IMR-90 (cell line): ENCODE measurements at regions not wholly inside any gene's neighbourhood (a gene's known extent, or its start where the extent isn't known, plus 50 kb on each side); places are given as distances from the start of the nearest gene placed in this dataset.

ENCODE experiments used
- ATAC-seq: fragments of 200-7000 bp; cut with Tn5 transposase; 2 replicates; pipeline ENCODE4 v1.9.1; 2020; ENCODE audit warnings: low read depth, mild to moderate bottlenecking, moderate library complexity
- BruUV-seq: library from RNA; stranded (reverse); fragments of 400-500 nt; replicated peaks from 2 replicates; lab custom pipeline; 2021; lab: Mats Ljungman, UMichigan
- CTCF ChIA-PET: fragments of 300-600 bp; formaldehyde crosslinking; extraction: SDS; loops from one replicate; lab custom pipeline; 2021; ENCODE audit warnings: antibody characterized with exemption; lab: Yijun Ruan, JAX
- POLR2A ChIA-PET: fragments of 300-600 bp; sonication (Branson Sonifier 250); formaldehyde crosslinking; loops from one replicate; lab custom pipeline; 2022; ENCODE audit warnings: antibody characterized with exemption; ENCODE audit not compliant: unreplicated experiment; lab: Charles Lee
- DNase-seq: peaks from one replicate; pipeline ENCODE4 v3.0.0; 2013
- H2AFZ ChIP-seq: replicated peaks from 2 replicates; pipeline ENCODE3; 2013; ENCODE audit warnings: low read length, mild to moderate bottlenecking; ENCODE audit not compliant: poor library complexity
- H2AK5ac ChIP-seq: 2 replicates; pipeline ENCODE4 v1.6.1; 2013; ENCODE audit warnings: low read depth, low read length, inconsistent platforms
- H2AK9ac ChIP-seq: replicated peaks from 2 replicates; pipeline ENCODE3; 2013; ENCODE audit warnings: mild to moderate bottlenecking, low read depth, low read length, moderate library complexity; ENCODE audit not compliant: poor library complexity
- H2BK120ac ChIP-seq: 2 replicates; pipeline ENCODE4 v1.6.1; 2013; ENCODE audit warnings: low read depth, low read length, inconsistent platforms
- H2BK15ac ChIP-seq: 3 replicates; pipeline ENCODE4 v1.6.1; 2013; ENCODE audit warnings: low read depth, low read length, inconsistent platforms
- H2BK20ac ChIP-seq: 2 replicates; pipeline ENCODE4 v1.6.1; 2013; ENCODE audit warnings: low read depth, mild to moderate bottlenecking, inconsistent platforms, low read length, moderate library complexity
- H2BK5ac ChIP-seq: 2 replicates; pipeline ENCODE4 v1.6.1; 2013; ENCODE audit warnings: mild to moderate bottlenecking, low read depth, low read length, inconsistent platforms; ENCODE audit not compliant: poor library complexity, severe bottlenecking
- H3K14ac ChIP-seq: replicated peaks from 2 replicates; pipeline ENCODE4 v1.6.1; 2013; ENCODE audit warnings: low read depth, low read length, inconsistent platforms
- H3K18ac ChIP-seq: 2 replicates; pipeline ENCODE4 v1.6.1; 2013; ENCODE audit warnings: low read depth, low read length, control low read depth
- H3K23ac ChIP-seq: 2 replicates; pipeline ENCODE4 v1.6.1; 2013; ENCODE audit warnings: low read depth, low read length, inconsistent platforms
- H3K27ac ChIP-seq: 2 replicates; pipeline ENCODE4 v1.5.1; 2013; ENCODE audit warnings: mild to moderate bottlenecking, control low read depth, low read length; ENCODE audit not compliant: insufficient read depth
- H3K27me3 ChIP-seq: 2 replicates; pipeline ENCODE4 v1.6.1; 2013; ENCODE audit warnings: low read length; ENCODE audit not compliant: control insufficient read depth, insufficient read depth
- H3K36me3 ChIP-seq: 2 replicates; pipeline ENCODE4 v1.6.1; 2013; ENCODE audit warnings: low read length, mixed read lengths; ENCODE audit not compliant: control insufficient read depth, insufficient read depth
- H3K4ac ChIP-seq: 2 replicates; pipeline ENCODE4 v1.6.1; 2013; ENCODE audit warnings: low read depth, low read length, inconsistent platforms
- H3K4me1 ChIP-seq: 2 replicates; pipeline ENCODE4 v1.6.1; 2013; ENCODE audit warnings: low read length, mixed read lengths; ENCODE audit not compliant: control insufficient read depth, insufficient read depth
- H3K4me2 ChIP-seq: 2 replicates; pipeline ENCODE4 v1.6.1; 2013; ENCODE audit warnings: low read depth, mild to moderate bottlenecking, control low read depth, low read length, moderate library complexity
- H3K4me3 ChIP-seq: 2 replicates; pipeline ENCODE4 v1.5.1; 2013; ENCODE audit warnings: low read depth, mild to moderate bottlenecking, control low read depth, low read length, moderate library complexity; ENCODE audit not compliant: insufficient read depth
- H3K56ac ChIP-seq: 2 replicates; pipeline ENCODE4 v1.6.1; 2013; ENCODE audit warnings: low read length, inconsistent platforms; ENCODE audit not compliant: insufficient read depth; ENCODE audit errors: extremely low read depth
- H3K79me1 ChIP-seq, 2 experiments: 2 replicates each; pipeline ENCODE4 v1.6.1; 2013; ENCODE audit warnings: low read length in 2 of 2, inconsistent platforms in 1 of 2, low read depth in 1 of 2
- H3K9ac ChIP-seq: 2 replicates; pipeline ENCODE4 v1.6.1; 2013; ENCODE audit warnings: low read depth, low read length, control low read depth
- H3K9me1 ChIP-seq: 2 replicates; pipeline ENCODE4 v1.6.1; 2013; ENCODE audit warnings: low read length, inconsistent platforms; ENCODE audit not compliant: insufficient read depth
- H3K9me3 ChIP-seq: 2 replicates; pipeline ENCODE4 v1.6.1; 2013; ENCODE audit warnings: low read length; ENCODE audit not compliant: control insufficient read depth, insufficient read depth
- H4K20me1 ChIP-seq: 2 replicates; pipeline ENCODE4 v1.6.1; 2013; ENCODE audit warnings: low read length, inconsistent platforms; ENCODE audit not compliant: insufficient read depth
- H4K5ac ChIP-seq: 2 replicates; pipeline ENCODE4 v1.6.1; 2013; ENCODE audit warnings: mild to moderate bottlenecking, low read depth, low read length, control low read depth
- H4K8ac ChIP-seq, 2 experiments: 2 replicates each; pipeline ENCODE4 v1.6.1; 2013; ENCODE audit warnings: low read depth in 2 of 2, low read length in 2 of 2, control low read depth in 1 of 2, inconsistent platforms in 1 of 2
- H4K91ac ChIP-seq: 2 replicates; pipeline ENCODE4 v1.6.1; 2013; ENCODE audit warnings: low read depth, low read length, inconsistent platforms; ENCODE audit not compliant: insufficient read depth
- BHLHE40 ChIP-seq: fragments of 150-350 bp; IDR thresholded peaks from 2 replicates; pipeline ENCODE4 v1.6.1; 2016; ENCODE audit warnings: mild to moderate bottlenecking, low read depth, low read length
- CEBPB ChIP-seq: IDR thresholded peaks from 2 replicates; pipeline ENCODE4 v1.6.1; 2012; ENCODE audit warnings: low read depth, low read length, improper control_type of control experiment
- CHD1 ChIP-seq: IDR thresholded peaks from 2 replicates; pipeline ENCODE4 v1.6.1; 2012; ENCODE audit warnings: low read depth, low read length, improper control_type of control experiment
- CTCF ChIP-seq: conservative IDR thresholded peaks from 2 replicates; pipeline ENCODE4 v1.5.1; 2012; ENCODE audit warnings: mild to moderate bottlenecking, low read depth, low read length, improper control_type of control experiment
- ELK1 ChIP-seq: fragments of 150-350 bp; IDR thresholded peaks from 2 replicates; pipeline ENCODE4 v1.6.1; 2016; ENCODE audit warnings: low read depth, mild to moderate bottlenecking, low read length, moderate library complexity, borderline replicate concordance
- FOS ChIP-seq: fragments of 150-350 bp; IDR thresholded peaks from 2 replicates; pipeline ENCODE4 v1.6.1; 2016; ENCODE audit warnings: low read depth, low read length
- MAFK ChIP-seq: IDR thresholded peaks from 2 replicates; pipeline ENCODE4 v1.6.1; 2012; ENCODE audit warnings: low read depth, low read length, improper control_type of control experiment
- MAZ ChIP-seq: IDR thresholded peaks from 2 replicates; pipeline ENCODE4 v1.6.1; 2012; ENCODE audit warnings: low read depth, mild to moderate bottlenecking, low read length, improper control_type of control experiment, moderate library complexity, borderline replicate concordance
- MXI1 ChIP-seq: IDR thresholded peaks from 2 replicates; pipeline ENCODE4 v1.6.1; 2012; ENCODE audit warnings: low read depth, mild to moderate bottlenecking, low read length, moderate library complexity, borderline replicate concordance
- NFE2L2 ChIP-seq: fragments of 150-350 bp; IDR thresholded peaks from 2 replicates; pipeline ENCODE4 v1.6.1; 2016; ENCODE audit warnings: low read depth, mild to moderate bottlenecking, low read length
- POLR2A ChIP-seq: IDR thresholded peaks from 2 replicates; pipeline ENCODE4 v1.6.1; 2012; ENCODE audit warnings: mild to moderate bottlenecking, low read depth, low read length
- RAD21 ChIP-seq: IDR thresholded peaks from 2 replicates; pipeline ENCODE4 v1.6.1; 2012; ENCODE audit warnings: low read length, improper control_type of control experiment
- RCOR1 ChIP-seq: IDR thresholded peaks from 2 replicates; pipeline ENCODE4 v1.6.1; 2012; ENCODE audit warnings: mild to moderate bottlenecking, low read length, improper control_type of control experiment; ENCODE audit not compliant: insufficient replicate concordance
- RFX5 ChIP-seq: IDR thresholded peaks from 2 replicates; pipeline ENCODE4 v1.8.0; 2012; ENCODE audit warnings: low read depth, mild to moderate bottlenecking, low read length, moderate library complexity
- SMC3 ChIP-seq: fragments of 150-350 bp; IDR thresholded peaks from 2 replicates; pipeline ENCODE4 v1.6.1; 2016; ENCODE audit warnings: low read depth, mild to moderate bottlenecking, antibody characterized with exemption, low read length, moderate library complexity
- USF2 ChIP-seq: fragments of 150-350 bp; IDR thresholded peaks from 2 replicates; pipeline ENCODE4 v1.6.1; 2017; ENCODE audit warnings: mild to moderate bottlenecking, antibody characterized with exemption, low read length, low read depth
- WGBS, 2 experiments: methylation state at CpG; one replicate each; pipeline versions ENCODE4 v1.1.5 to v1.1.7; 2013; ENCODE audit warnings: missing lambda C conversion rate in 2 of 2; ENCODE audit not compliant: insufficient read length in 1 of 2; ENCODE audit errors: extremely low coverage in 2 of 2; 5-methylcytosine and 5-hydroxymethylcytosine counted together
- dilution Hi-C: fragments of 300-500 bp; cut with HindIII; formaldehyde crosslinking; loops from one replicate; pipeline ENCODE4 v1.14.3; 2018; ENCODE audit warnings: low sequenced_read_pairs; ENCODE audit not compliant: unreplicated experiment
- in situ Hi-C: fragments of 300-500 bp; cut with MboI; formaldehyde crosslinking; loops from 3 replicates; pipeline ENCODE4 v1.14.3; 2019; ENCODE audit warnings: low sequenced_read_pairs, inconsistent platforms, mixed read lengths
- intact Hi-C: fragments of 100-400 bp; cut with micrococcal nuclease; formaldehyde crosslinking; loops from 2 replicates; pipeline ENCODE4 v1.10.0; 2022

- Histone ChIP-seq H4K20me1 (no peaks in the 10 kb centered on the region), H3K27me3 (no peaks in the 10 kb centered on the region), H4K5ac (no peak overlapping the region), H2BK20ac (no peak overlapping the region), H3K18ac (no peak overlapping the region), H3K27ac (no peak overlapping the region), H3K4me1 (no peaks in the 10 kb centered on the region; the same call in 1 of the 2 replicates), H2BK120ac (no peak overlapping the region), H3K4ac (no peak overlapping the region), H3K4me2 (no peak overlapping the region), H2AFZ (no peak overlapping the region), H2AK5ac (no peak overlapping the region), H2BK15ac (no peak overlapping the region), H2BK5ac (no peak overlapping the region), H2AK9ac (no peak overlapping the region), H3K9me3 (no peaks in the 10 kb centered on the region), H3K79me1 (no peaks in the 10 kb centered on the region), H3K9me1 (no peaks in the 10 kb centered on the region), H3K4me3 (no peak overlapping the region), H3K14ac (no peak overlapping the region), H3K9ac (no peak overlapping the region), H4K91ac (no peak overlapping the region), H3K23ac (no peak overlapping the region), H3K56ac (no peak overlapping the region), H4K8ac (no peak overlapping the region), H3K36me3 (no peaks in the 10 kb centered on the region)
- dilution Hi-C loops = no loop called here
- ATAC-seq (no peak), DNase-seq (no peak)
- in situ Hi-C loops = no loop called here
- BruUV-seq = no TSS peak
- whole genome bisulfite sequencing, 2 experiments = no CpG with 5 or more reads among the region's 1 CpG
- intact Hi-C loops = no loop called here
- ChIA-PET CTCF (no interaction called here), POLR2A (no interaction called here)
- TF ChIP-seq NFE2L2 = no peak
- no peak for TF ChIP-seq CEBPB
- no peak for TF ChIP-seq RAD21
- TF ChIP-seq RCOR1 = no peak
- no peak for TF ChIP-seq RFX5
- TF ChIP-seq CHD1 = no peak
- no peak for TF ChIP-seq ELK1
- TF ChIP-seq CTCF = no peak
- TF ChIP-seq BHLHE40 = no peak
- TF ChIP-seq FOS = no peak
- TF ChIP-seq USF2 = no peak
- no peak for TF ChIP-seq MAZ
- TF ChIP-seq POLR2A = no peak
- TF ChIP-seq SMC3 = no peak
- no peak for TF ChIP-seq MXI1
- TF ChIP-seq MAFK = no peak
These were observed 353.2 kb upstream of the TRIB2 start for GRCh38 chr2:12363569-12363968.
